GM18858 (cell line): ENCODE measurements at regions not wholly inside any gene's neighbourhood (a gene's known extent, or its start where the extent isn't known, plus 50 kb on each side); places are given as distances from the start of the nearest gene placed in this dataset.

Source experiments
- ATAC-seq: cut with Tn5 transposase; IDR thresholded peaks from one replicate; pipeline ENCODE4 v1.9.1; 2021; ENCODE audit not compliant: unreplicated experiment

DNA sequence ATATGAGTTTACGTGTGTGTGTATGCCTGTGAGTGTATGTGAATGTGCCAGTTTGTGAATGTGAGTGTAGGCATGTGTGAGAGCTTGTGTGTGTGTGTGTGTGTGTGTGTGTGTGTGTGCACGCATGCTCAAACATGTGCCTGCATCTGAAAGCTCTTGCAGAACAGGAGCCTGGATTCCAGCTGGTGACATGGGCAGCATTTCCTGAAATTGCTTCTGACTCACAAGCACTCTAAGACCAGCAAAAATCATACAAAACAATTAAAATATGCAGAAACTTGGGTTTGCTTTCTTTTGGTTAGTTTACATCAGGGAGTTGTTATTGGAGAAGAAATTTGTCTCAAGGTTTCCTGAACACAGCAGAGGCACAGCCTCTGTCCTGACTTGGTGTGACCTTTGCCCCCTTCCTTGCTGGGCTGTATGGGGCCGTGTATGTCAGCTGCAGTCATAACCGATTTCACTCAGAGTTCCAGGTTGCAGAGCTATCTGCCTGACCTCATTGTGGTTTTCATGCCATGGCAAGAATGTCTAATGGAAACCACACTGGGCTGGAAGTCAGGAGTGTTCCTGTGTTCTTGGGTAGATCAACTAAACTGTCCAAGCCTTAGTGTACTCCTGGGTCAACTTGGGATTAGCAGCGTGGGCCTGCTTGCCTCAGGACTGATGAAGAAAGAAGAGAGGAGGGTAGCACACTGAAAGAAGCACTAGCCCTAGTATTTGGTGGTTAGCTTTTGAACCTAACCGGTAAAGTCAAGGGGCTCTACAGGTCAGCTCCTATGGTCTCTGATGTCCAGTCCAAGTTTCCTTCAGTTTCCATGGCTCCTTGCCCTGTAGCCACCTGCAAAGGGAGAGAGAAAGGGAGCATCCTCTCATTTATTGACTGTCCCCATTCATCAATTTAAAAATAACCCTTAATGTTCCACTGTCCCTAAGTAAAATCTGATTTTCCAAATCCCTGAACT is 143.7 kb downstream of the SNX19 start:
- ATAC-seq = no peak

DNA sequence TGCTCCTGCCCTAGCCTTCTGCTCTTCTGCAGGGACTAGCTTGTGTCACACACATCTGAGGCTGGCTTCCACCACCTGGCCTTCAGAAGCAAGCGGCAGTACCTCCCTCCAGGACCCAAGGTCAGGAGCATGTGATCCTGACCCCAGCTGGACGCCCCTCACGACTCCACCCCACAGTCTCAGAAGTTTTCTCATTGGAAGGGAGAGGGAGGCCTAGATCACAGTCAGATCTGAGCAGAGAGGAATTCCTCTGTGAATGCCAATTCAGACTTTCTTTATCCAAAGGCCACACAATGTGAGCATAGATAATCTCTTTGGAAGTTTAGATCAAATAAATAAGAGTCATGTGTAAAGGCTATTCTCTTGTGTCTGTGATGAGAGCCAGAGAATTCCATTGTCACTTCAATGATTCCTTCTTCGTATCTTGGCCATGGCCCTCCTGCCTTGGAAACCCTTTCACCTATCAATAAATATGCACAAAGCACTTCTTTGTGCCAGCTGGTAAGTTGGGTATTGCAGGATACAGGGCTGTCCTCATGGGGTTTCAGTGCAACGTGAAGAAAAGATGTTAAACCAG is 142.9 kb downstream of the SNX19 start:
- no peak for ATAC-seq

DNA sequence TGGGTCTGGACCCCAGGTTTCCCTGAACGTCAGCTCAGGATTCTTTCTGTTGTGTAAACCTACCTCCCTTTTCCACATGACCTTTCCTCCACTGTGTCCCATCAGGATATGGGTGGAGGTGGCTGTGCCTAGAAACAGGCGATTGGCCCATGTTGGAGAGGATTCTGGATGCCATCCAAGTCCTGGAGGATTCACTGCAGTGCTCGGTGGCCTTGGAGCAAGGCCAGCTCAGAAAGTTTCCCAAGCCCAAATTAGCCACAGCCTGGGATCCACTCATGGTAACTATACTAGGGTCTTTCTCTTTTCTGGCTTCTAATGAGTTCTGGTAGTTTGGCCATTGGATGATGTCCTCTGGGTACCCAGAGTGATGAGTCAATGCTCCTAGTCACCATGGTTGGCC is 141.6 kb downstream of the SNX19 start:
- ATAC-seq = no peak

DNA sequence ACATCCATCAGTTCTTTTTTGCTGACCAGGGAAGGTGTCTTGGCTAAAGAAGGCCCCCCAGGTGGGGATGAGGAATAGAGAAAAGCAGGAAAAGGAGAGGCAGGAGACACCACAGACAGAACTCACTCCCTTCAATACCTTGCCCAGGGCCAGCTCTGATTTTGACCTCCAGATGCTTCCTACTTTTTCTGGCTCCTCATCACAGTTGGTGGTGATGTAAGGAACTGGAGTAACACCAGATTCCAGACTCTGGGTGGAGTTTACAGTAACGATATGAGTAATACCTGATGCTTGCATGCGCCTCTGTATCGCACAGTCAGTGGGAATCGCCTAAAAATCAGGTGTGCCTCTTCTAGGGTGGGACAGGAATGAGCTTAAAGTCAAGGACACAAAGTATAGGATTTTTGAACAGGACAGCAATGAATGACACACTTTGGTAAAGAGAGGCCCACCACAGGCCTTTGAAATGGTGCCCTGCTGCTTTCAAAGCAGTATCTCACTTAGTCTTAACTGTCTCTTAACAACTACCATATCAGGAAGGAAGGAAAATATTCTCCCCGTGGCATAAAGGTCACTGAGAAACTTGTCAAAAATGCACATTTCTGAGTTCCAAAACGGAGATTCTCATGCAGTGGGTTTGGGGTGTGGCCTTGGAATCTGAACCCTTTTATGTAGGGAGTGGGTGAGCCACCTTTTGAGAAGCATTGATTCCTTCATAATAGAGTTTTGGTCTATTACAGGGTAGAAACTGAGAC is 140.8 kb downstream of the SNX19 start:
- no peak for ATAC-seq

DNA sequence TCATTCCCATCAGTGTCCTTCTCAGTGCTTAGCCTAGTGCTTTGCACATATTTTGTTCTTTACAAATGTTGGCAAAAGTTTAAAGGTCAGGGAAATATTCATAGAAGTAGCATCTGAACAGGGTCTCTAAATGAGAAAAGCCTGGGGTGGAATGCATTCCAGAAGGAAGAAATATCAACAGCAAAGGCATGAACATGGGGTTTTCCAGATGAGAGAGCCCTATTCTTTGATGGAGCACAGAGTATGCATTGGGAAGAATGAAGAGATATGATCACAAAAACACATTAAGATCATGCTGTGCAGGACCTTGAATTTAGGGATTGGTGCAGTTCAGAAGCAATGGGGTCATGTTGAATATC is 140.2 kb downstream of the SNX19 start:
- no peak for ATAC-seq

DNA sequence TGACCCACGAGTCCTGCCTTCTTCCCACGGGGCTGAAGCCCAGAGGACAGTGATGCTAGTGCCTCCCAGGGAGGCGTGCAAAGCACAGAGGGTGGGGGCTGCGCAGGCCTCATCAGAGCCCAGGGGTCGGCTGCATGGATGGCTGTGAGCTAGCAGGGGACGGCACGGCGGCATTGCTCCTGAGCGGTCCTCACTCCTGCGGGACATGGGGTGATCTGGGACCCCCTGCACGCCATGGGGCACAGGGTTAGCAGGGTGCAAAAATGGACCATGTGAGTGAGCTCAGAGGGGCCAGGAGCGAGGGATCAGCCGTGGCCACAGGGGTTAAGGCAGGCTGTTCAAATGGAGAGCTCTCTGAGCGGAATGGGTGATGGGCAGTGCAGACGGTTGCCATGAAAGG is 138.3 kb downstream of the SNX19 start:
- no peak for ATAC-seq

DNA sequence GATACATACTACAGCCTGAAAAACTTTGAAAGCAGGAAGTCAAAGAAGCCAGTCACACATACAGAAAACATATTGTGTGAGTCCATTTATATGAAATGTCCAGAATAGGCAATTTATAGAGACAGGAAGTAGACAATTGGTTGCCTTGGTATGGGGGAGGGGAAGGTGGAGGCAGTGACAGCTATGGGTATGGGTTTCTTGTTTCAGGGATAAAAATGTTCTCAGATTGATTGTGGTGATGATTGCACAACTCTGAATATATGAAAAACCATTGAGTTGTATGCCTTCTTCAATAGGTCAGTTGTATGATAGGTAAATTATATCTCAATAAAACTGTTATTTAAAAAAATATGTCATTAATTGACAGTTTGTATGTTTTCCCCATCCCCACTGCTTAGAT is 137.6 kb downstream of the SNX19 start:
- no peak for ATAC-seq

DNA sequence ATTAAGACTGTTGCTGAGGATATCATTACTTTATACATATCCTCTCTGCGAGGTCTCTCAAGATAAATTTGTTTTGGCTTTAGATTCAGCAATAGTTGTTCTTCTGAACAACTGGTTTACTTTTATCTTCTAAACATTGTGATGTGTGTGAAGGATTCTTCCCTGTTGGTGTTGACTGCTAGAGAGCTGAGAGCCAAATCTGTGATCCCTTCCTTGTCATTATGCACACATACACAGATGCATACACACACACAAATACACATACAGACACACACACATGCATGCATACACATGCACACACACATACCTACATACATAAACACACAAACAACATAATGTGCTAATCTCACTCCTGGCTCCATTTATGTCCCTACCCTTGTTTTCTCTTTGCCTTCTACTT is 137.0 kb downstream of the SNX19 start:
- no peak for ATAC-seq

DNA sequence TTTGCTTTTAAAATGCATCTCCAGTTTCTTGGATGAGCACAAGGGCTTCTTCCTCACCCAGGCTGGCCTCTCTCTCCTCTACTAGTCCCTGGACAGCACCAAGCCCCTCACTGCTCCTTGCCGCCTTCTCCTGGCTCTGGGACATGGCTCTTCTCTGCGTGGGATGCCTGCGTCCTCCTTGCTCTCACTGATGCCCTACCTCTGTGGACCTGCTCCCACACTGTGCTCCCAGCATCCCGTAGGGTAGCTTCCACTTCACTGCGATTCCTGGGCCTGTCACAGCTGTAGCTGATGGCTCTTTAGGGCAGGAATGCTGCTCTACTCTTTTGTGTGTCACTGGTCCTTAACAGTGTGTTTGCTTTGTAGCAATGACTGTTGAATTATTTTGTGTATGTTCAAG is 136.3 kb downstream of the SNX19 start:
- no peak for ATAC-seq

DNA sequence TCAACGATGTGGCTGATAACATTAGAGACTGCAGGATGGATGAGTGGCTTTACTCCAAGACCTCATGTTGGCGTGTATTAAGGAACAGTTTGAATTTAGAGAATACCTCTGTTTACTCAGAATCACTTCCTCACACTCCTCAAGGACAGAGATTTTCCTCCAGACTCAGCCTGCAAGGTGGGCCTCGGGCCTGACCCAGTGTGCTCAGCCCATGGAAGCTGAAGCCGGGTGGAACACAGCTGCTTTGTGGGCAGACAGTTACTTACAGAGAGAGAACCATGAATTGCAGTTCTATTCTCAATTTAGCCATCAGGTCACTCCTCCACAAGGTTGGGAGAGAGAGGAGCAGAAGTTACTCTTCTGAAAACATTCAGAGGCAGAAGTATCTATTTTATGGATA is 135.8 kb downstream of the SNX19 start:
- ATAC-seq = no peak

DNA sequence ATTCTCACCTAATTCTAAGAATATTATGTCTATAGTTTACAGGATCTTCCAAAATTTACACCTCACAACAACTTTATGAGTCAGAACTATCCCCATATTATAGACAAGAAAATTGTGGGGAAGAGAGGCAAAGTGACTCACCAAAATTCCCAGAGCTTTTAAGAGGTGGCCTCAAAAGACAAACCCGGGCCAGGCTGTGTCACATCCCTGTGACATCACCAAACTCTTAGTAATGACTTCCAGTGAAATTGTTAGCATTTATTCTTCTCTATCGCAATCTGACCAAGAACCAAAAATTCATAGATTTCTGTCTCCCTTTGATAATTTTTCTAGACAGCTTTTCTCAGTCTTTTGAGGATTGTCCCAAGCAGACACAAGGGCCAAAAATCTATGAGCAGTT is 134.3 kb downstream of the SNX19 start:
- no peak for ATAC-seq

DNA sequence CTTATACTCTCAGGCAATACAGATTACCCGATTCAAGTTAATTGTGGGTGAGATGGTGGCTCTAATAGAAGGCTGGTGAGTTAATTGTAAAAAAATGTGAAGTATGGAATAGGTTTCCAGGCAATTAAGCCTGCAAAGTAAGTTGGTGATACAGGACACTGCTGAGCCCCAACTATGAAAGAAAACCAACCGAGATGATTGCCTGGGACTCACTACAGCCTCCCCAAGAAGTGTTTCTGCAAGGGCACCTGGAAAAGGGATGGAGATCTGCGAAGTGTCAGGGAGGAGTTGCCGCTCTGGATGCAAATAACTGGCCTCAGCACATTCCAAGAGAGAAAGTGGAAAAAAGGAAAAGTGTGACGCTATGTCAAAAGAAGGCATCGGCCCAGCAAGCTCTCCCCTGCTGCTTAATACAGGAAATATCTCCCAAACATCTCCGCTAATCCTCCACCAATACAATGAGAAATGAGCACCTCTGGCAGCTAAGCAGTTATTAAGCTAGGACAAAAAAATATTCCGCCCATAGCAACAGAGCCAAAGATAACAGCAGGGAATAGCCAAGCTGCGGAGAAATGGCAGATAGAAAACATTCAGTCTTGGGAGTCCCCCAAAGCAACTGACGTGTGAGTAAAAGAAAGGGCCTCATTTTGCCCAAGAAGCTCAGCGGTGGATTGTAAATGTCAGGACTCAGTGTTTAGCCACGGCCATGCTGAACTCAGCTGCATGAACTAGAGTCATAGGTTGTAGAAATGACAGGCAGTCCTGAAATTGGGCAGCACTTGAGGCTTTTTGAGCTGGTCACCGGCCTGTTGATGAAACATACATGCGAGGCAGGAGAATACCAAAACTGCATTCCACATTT is 133.7 kb downstream of the SNX19 start:
- no peak for ATAC-seq

DNA sequence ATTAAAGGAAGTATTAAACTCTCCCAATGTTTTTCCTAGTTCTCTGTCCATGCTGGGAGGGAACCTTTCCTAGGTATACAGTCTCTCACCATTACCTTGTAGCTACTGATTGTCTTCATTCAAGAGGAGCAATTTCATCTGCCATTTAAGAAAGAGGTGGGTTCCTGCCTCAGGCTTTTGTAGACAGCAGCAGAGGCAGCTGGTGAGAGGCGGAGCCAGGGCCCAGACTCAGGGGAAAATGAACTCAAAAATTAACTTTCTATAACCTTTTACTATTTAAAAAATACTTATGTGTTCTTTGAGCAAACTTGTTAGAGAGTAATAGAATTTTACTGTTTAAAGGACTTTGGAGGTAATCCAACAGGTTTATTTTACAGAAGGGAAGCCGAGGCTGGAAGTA is 133.0 kb downstream of the SNX19 start:
- no peak for ATAC-seq

DNA sequence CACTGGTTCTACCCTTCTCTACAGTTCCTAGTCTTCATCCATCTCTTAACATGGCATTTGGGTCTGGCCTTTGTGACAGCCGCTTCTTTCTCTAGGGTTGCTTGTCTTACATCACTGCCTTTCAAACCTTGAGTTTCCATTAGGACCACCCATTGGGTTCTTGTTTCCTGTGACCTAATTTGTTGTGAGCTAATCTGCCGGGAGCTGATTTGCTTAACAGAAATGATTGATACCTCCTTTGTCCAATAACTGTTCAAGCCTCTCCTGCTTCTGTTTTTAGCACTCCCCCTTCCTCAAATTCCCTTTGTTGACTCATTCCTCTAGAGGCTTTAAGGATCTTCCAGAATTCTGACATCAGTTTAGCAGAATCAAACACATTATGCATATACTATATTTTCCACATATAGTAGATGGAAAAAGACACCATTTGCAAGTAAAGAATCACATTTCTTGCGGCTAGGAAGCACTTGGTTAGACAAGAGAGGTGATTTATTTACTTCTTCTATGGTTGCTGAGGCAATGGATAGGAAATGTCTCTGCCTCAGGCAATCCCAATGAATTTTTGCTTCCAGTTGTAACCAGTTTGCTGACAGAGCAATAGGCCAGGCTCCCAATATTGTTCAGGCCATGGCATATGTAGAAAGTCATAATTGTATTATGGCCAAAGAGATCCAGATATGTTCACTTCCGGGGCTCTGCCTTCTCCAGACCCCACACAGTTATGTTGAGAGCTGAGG is 130.7 kb downstream of the SNX19 start:
- no peak for ATAC-seq

DNA sequence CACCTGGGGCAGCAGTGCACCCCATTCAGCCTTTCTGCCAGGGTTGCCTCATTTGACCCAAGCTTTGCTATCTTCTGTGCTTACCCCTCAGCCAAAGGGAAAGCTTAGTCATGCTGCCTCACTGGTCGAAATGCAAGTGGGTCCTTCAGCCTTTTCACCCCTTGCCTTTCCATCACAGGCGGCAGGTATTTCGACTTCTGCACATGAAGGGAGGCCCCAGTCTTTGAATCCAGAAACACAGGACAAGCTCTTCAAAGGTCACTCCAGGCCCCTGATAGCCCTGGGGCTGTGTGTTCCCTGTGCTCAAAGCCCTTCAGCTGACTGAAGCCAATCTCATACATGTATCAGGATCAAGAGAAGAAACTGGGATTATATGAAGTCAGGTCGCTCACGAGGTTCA is 129.7 kb downstream of the SNX19 start:
- no peak for ATAC-seq

DNA sequence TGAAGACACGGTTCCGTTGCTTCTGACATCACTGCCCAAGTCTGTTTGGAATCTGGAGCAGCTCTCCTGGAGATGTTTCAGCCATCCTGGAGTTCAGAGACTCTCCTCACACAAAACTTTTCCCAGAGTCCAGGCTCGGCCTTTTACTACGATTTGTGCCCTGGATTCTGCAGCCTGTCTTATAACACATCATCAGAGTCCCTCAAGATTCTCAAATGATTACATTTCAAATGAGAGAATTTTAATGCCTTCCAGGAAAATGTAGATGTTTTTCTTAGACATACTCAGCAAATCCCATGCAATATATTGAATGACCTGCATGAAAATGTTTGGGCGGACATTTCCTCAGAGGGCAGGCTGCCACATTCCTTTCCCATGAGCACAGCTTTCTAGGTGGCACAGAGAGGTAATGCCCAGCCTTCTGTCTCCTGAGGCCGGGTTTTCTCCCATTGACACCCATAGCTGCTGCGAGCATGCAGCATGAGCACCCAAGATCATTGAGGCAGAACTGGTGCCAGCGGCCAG is 129.1 kb downstream of the SNX19 start:
- ATAC-seq = no peak

DNA sequence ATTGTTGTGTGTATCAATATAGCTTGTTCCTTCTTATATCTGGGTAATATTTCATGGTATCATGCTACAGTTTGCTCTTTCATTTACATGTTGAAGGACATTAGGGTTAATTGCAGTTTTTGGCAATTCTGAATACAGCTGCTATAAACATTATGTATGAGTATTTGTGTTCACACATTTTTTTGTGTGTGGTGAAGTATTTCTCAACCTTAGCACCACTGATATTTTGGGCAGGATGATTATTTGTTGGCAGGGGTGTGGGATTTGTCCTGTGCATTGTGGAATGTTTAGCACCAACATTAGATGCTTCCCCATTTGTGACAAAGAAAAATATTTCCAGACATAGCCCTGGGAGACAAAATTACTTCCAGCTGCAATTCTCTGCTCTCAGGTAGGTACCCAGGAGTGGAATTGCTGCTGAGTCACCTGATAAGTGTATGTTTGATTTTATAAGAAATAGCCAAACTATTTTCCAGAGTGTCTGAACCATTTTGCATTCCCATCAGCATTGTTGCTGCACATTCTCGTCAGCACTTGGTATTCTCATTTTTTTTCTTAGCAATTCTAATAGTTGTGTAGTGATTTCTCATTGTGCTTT is 128.2 kb downstream of the SNX19 start:
- ATAC-seq = no peak

DNA sequence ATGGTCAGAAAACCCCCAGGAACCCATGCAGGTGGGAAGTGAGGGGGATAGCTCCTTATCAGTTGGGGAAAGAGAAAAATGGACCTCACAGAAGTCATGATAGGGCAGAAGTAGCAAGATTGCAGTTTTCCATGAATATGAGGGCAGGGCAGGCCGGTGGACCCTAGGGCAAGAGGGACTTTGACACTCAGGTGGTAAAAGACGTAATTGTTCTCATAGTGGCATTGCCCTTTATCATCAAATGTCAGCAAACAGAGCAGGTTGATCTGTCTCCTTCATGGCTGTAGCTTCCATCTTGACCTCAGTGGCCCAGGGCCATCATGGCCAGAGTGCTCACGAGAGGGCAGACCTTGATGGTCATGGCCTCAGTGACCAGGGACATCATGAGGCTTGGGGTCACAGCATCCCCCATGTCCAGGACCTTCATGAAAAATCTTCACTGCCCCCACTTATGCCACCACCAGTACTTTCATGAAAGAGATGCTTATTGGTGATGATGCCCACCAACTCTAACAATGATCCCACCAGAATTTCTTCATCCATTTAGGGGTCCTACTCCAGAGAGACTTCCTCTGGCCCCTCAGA is 127.1 kb downstream of the SNX19 start:
- no peak for ATAC-seq

DNA sequence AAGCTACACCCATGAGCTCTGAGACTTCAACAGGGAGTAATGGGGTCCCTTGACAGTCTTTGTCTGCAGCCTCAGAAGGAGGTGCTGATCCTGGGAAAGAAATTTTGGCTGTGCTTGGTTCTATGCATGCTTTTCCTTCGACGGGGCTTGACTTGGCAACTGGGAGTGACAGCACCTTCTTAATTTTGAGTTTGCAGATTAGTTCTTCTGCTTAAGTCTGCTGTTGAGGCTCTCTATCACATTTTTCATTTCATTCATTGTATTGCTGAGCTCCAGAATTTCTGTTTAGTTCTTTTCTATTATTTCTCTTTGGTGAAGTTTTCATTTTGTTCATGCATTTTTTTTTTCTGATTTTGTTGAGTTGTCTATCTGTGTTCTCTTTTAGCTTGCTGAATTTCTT is 125.6 kb downstream of the SNX19 start:
- ATAC-seq = no peak
